PC-3 (cell line): ENCODE measurements at regions not wholly inside any gene's neighbourhood (a gene's known extent, or its start where the extent isn't known, plus 50 kb on each side); places are given as distances from the start of the nearest gene placed in this dataset.

Experiments
- EZH2phosphoT487 ChIP-seq: fragments of 300-600 bp; sonication (generic); IDR thresholded peaks from 2 replicates; pipeline ENCODE4 v1.6.1; 2018; ENCODE audit warnings: mild to moderate bottlenecking, antibody characterized with exemption, low read length, borderline replicate concordance
- TF ChIP-seq, protein P1 (sequence below): fragments of 300-600 bp; sonication (generic); conservative IDR thresholded peaks from 2 replicates; pipeline ENCODE4 v1.5.1; 2017; ENCODE audit warnings: antibody characterized with exemption, low read depth, mild to moderate bottlenecking, low read length

GRCh38 chr7:53437336-53437735 lies 401.9 kb downstream of the POM121L12 start:
- TF ChIP-seq, protein P1, sequence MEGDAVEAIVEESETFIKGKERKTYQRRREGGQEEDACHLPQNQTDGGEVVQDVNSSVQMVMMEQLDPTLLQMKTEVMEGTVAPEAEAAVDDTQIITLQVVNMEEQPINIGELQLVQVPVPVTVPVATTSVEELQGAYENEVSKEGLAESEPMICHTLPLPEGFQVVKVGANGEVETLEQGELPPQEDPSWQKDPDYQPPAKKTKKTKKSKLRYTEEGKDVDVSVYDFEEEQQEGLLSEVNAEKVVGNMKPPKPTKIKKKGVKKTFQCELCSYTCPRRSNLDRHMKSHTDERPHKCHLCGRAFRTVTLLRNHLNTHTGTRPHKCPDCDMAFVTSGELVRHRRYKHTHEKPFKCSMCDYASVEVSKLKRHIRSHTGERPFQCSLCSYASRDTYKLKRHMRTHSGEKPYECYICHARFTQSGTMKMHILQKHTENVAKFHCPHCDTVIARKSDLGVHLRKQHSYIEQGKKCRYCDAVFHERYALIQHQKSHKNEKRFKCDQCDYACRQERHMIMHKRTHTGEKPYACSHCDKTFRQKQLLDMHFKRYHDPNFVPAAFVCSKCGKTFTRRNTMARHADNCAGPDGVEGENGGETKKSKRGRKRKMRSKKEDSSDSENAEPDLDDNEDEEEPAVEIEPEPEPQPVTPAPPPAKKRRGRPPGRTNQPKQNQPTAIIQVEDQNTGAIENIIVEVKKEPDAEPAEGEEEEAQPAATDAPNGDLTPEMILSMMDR, result no peak
- no peak for TF ChIP-seq EZH2phosphoT487
